ENCODE measurements at regions not wholly inside any gene's neighbourhood (a gene's known extent, or its start where the extent isn't known, plus 50 kb on each side); places are given as distances from the start of the nearest gene placed in this dataset.

DNA sequence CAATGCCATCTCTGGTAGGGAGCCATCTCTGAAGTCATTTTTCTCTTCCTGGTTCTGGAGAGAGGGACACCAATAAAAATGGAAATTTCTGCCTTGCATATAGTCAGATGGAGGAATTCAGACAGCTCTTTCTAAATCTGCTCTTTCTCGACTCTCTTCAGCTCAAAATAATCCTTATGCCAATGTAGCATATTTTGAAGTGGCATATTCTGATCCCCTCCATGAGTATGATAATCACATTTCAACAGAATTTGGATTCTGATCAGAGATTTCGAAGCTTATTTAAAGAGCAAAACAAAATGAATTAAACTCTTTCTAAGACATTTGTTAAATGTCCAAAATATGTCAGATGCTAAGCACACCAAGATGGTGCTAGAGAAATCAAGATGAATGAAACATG is 267.1 kb upstream of the BTBD3 start:
- Histone ChIP-seq H4K20me1 (ENCODE audit: insufficient read depth, low read length, poor library complexity, severe bottlenecking) (no peaks in the 10 kb centered on the region), H3K4me3 (ENCODE audit: low read length, poor library complexity, severe bottlenecking) (no peak overlapping the region), H3K4me1 (ENCODE audit: insufficient read depth, low read length, poor library complexity, severe bottlenecking) (no peaks in the 10 kb centered on the region), H3F3A (ENCODE audit: low read depth) (no peaks in the 10 kb centered on the region), H3K9me2 (replicated peaks; ENCODE audit: low read depth, low read length) (no peaks in the 10 kb centered on the region), H2AFZ (ENCODE audit: low read length) (no peak overlapping the region), H3K36me3 (ENCODE audit: insufficient read depth, low read length) (no peaks in the 10 kb centered on the region), H3K79me2 (ENCODE audit: insufficient read depth, low read length) (no peaks in the 10 kb centered on the region), H3K9me3 (ENCODE audit: insufficient read depth, low read depth, low read length) (no peaks in the 10 kb centered on the region; the same call in 1 of the 2 replicates), H3K4me2 (ENCODE audit: low read depth, low read length, poor library complexity, severe bottlenecking) (no peak overlapping the region), H3K27me3 (ENCODE audit: insufficient read depth, low read length, poor library complexity, severe bottlenecking) (no peaks in the 10 kb centered on the region), H3K9ac (ENCODE audit: low read depth, low read length, poor library complexity, severe bottlenecking) (no peak overlapping the region)
- TF ChIP-seq, protein P1, sequence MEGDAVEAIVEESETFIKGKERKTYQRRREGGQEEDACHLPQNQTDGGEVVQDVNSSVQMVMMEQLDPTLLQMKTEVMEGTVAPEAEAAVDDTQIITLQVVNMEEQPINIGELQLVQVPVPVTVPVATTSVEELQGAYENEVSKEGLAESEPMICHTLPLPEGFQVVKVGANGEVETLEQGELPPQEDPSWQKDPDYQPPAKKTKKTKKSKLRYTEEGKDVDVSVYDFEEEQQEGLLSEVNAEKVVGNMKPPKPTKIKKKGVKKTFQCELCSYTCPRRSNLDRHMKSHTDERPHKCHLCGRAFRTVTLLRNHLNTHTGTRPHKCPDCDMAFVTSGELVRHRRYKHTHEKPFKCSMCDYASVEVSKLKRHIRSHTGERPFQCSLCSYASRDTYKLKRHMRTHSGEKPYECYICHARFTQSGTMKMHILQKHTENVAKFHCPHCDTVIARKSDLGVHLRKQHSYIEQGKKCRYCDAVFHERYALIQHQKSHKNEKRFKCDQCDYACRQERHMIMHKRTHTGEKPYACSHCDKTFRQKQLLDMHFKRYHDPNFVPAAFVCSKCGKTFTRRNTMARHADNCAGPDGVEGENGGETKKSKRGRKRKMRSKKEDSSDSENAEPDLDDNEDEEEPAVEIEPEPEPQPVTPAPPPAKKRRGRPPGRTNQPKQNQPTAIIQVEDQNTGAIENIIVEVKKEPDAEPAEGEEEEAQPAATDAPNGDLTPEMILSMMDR (conservative IDR thresholded peaks at IDR 0.05; ENCODE audit: low read length) = no peak
- TF ChIP-seq EZH2phosphoT487 (IDR thresholded peaks at IDR 0.05; ENCODE audit: borderline replicate concordance) = no peak

DNA sequence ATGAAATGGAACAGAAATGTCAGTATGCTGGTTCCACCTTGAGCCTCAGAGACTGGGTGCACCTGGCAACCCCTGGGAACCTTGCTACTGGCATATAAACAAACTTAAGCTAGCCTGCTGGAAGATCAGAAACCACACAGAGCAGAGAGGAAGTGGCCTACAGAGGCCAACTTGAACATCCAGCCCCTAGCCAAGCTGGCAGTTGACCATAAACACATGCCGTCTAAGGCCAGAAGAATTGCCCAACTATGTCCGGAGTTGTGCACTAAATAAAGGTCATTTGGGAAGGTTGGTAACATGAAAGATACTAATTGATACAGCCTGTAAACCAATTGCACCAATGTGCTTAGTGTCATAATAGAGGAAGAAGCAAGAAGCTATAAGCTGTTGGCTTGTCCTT is 266.6 kb upstream of the BTBD3 start:
- TF ChIP-seq, protein P1 (conservative IDR thresholded peaks at IDR 0.05; ENCODE audit: low read length) = no peak
- no peak for TF ChIP-seq EZH2phosphoT487 (IDR thresholded peaks at IDR 0.05; ENCODE audit: borderline replicate concordance)

DNA sequence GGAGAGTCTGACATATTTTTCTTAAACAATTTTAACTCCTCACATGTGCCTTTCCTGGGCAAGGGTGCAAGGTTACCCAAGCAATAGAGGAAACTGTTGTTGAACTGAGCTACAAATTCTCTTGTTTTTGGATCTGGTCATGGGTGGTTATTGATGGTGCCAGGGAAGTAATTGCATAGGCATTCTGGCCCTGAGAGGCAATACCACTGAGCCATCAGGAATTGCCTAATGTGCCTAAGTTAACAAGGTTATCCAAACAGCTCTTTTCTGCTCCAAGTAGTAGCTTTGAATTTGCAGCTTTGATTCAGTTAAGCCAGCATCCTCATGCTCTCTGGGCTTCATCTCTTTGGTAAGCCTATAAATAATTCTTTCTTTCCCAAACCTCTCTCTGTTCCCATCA is 266.0 kb upstream of the BTBD3 start:
- Histone ChIP-seq H3K36me3 (ENCODE audit: insufficient read depth, low read length) (no peaks in the 10 kb centered on the region), H3K9me3 (ENCODE audit: insufficient read depth, low read depth, low read length) (no peaks in the 10 kb centered on the region; the same call in 1 of the 2 replicates), H3K9me2 (replicated peaks; ENCODE audit: low read depth, low read length) (no peaks in the 10 kb centered on the region), H3K9ac (ENCODE audit: low read depth, low read length, poor library complexity, severe bottlenecking) (no peak overlapping the region), H3K79me2 (ENCODE audit: insufficient read depth, low read length) (no peaks in the 10 kb centered on the region), H3F3A (ENCODE audit: low read depth) (no peaks in the 10 kb centered on the region), H4K20me1 (ENCODE audit: insufficient read depth, low read length, poor library complexity, severe bottlenecking) (no peaks in the 10 kb centered on the region), H3K27me3 (ENCODE audit: insufficient read depth, low read length, poor library complexity, severe bottlenecking) (no peaks in the 10 kb centered on the region), H2AFZ (ENCODE audit: low read length) (no peak overlapping the region), H3K4me3 (ENCODE audit: low read length, poor library complexity, severe bottlenecking) (no peak overlapping the region), H3K4me2 (ENCODE audit: low read depth, low read length, poor library complexity, severe bottlenecking) (no peak overlapping the region), H3K4me1 (ENCODE audit: insufficient read depth, low read length, poor library complexity, severe bottlenecking) (no peaks in the 10 kb centered on the region)
- TF ChIP-seq EZH2phosphoT487 (IDR thresholded peaks at IDR 0.05; ENCODE audit: borderline replicate concordance) = no peak
- TF ChIP-seq, protein P1 (conservative IDR thresholded peaks at IDR 0.05; ENCODE audit: low read length) = no peak

More for the DNA sequence above, 266.6 kb upstream of the BTBD3 start:
- H3K36me3 ChIP-seq (ENCODE audit: insufficient read depth, low read length) = no peaks in the 10 kb centered on the region
- no peak overlapping the region for H3K4me3 ChIP-seq (ENCODE audit: low read length, poor library complexity, severe bottlenecking)
- no peak overlapping the region for H2AFZ ChIP-seq (ENCODE audit: low read length)
- H3K9ac ChIP-seq (ENCODE audit: low read depth, low read length, poor library complexity, severe bottlenecking) = no peak overlapping the region
- H3K9me3 ChIP-seq (ENCODE audit: insufficient read depth, low read depth, low read length) = no peaks in the 10 kb centered on the region; the same call in 1 of the 2 replicates
- no peaks in the 10 kb centered on the region for H3K9me2 ChIP-seq (replicated peaks; ENCODE audit: low read depth, low read length)
- no peaks in the 10 kb centered on the region for H4K20me1 ChIP-seq (ENCODE audit: insufficient read depth, low read length, poor library complexity, severe bottlenecking)
- H3K4me1 ChIP-seq (ENCODE audit: insufficient read depth, low read length, poor library complexity, severe bottlenecking) = no peaks in the 10 kb centered on the region
- no peaks in the 10 kb centered on the region for H3F3A ChIP-seq (ENCODE audit: low read depth)
- H3K4me2 ChIP-seq (ENCODE audit: low read depth, low read length, poor library complexity, severe bottlenecking) = no peak overlapping the region
- H3K27me3 ChIP-seq (ENCODE audit: insufficient read depth, low read length, poor library complexity, severe bottlenecking) = no peaks in the 10 kb centered on the region
- H3K79me2 ChIP-seq (ENCODE audit: insufficient read depth, low read length) = no peaks in the 10 kb centered on the region
